ENCODE measurements at regions not wholly inside any gene's neighbourhood (a gene's known extent, or its start where the extent isn't known, plus 50 kb on each side); places are given as distances from the start of the nearest gene placed in this dataset.

DNA sequence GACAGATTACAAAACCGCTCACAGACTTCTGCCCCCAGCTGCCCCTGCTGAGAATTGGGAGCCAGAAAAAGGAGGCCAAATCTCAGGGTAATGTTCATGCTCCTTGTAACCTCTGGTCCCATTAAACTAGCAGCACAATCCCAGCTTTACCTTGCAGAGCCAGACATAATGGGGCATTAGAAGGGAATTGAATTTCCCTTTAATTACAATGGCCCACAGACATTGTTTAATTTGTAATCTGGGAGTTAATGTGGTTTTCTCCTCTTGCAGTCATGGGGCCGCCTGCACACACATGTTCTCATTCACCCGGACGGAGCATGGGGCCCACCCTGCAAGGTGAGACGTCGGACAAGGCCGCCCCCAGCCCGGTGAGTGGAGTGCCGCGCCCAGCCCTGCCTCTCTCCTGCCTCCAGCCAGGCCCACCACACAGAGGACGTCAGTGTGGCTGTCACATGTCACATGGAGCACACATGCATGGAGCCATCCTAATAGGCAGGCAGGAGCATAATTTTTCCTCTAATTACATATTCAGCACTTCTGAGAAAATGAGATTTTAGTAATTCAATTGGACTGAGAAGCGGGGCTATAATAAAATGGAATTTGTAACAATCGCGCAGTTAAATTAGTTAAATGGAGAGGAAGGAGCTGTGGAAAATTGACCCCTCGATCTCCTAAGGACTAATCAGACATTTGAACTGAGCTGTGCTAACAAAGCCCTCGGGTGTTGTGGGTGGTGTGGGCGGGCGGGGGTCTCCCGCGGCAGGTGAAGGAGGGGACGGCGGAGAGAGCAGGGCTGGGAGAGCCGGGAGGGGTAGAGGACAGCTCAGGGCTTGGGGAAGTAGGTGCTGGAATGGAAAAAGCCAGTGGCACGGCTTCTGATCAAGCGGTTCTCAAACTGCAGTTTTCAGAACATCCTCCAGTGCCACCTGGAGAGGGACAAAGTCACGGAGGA, 87.7 kb downstream of the ENGASE start:
- no peak for DNase-seq

DNA sequence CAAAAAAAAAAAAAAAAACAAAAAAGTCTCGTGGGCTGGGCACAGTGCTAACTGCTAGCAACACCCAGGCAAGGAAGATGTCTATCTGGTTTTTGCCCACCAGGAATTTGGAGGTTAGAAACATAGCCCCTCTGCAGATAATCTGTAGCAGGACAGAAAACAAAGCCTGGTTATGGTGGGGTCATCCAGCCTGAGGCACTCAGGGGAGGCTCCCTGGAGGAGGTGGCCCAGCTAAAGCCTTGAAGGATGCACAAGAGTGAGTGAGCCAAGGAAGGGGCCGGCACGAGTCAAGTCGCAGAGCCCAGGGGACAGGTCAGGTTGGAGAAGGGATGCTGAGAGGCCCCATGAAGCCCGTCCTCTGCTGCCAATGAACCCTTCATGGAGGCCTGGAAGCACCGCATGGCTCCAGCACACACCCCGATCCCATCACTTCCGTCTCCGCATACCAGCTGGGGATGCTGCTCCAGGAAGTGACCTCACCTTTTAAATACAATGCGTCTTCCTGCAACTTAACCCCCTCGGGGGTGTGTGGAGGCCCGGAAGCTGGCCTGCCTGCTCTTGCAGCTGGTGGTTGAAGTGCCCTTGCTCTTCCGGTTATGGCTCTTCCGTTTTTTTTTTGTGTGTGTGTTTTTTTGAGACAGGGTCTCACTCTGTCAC, 86.5 kb downstream of the ENGASE start:
- no peak for DNase-seq

DNA sequence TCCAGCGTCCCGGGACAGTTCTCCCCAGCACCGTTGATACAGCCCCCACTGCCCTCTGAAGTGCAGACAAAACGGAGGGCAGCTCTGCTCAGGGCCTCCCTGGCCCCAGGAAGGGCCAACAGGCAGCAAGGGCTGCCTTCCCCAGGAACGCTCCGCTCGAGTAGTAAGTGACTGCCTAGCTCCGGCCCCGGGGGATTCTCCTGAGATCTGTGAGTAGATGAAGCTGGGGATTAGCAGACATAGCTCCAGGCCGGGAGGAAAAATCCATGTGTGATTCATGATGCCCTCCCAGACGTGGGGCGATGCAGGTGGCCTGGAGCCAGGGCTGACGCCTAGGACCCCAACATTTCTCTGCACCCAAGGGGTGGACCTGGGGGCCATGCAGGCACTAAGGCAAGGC, 85.3 kb downstream of the ENGASE start:
- DNase-seq: no peak

DNA sequence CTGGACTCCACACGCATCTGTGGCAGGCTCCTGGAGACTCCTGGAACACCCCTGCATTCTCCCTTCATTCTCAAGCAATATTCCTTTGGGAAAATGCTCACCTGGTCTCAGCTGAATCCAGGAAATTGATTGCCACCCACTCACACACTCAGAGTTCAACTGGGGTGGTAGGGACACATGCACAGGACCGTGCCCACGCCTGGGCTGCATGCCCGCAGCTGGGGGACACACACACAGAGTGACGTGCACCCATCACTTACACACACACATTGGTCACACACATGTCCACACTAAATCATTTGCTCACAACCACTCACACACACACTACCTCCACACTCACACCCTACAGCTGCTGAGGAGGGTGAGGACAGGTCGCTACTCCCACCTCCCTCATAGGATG, 84.8 kb downstream of the ENGASE start:
- no peak for DNase-seq

DNA sequence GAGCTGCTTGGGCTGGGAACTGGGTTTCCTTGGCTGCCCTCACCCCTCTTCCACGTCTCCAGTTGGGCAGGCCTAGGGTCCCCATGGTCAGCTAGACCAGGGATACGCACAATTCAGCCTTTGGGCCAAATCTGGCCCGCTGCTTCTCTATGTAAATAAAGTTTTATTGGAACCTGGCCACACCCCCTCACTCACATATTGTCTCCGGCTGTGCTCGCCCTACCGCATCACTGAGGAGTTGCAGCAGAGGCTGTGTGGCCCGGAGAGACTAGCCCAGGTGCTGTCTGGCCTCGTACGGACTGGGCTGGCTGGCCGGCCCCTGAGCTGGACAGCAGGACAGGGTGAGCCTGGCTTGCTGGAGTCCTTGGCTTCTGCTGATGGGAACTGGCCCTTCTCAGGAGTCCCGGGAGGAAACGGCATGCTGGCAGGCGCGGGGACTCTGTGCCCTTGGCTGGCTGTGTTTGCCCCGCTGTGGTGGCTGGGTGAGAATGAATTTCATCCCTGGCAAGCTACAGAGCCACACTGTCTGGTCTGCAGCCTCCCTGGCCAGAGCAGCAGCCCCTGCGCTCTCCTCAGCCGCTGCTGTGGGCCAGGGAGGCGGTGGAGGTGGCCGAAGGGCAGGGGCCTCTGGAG, 82.0 kb downstream of the ENGASE start:
- no peak for DNase-seq

DNA sequence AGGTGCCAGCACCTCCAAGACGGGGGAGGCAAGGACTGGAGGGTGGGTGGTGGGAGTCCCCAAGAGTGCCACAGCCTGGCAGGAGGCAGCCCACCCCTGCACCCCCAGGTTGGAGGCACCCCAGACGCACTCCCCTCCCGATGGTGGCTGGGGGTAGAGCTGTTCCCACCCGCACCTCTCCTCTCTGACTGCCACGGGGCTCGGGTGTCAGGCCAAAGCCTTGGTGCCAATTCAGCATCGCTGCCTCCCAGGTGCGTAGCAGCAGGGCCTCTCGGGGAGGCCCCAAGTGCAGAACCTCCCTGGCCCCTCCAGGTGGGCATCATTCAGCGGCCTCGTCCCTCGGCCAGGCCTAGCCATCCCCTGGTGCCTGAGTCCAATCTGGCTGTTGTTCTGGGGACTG, 81.1 kb downstream of the ENGASE start:
- DNase-seq: no peak

DNA sequence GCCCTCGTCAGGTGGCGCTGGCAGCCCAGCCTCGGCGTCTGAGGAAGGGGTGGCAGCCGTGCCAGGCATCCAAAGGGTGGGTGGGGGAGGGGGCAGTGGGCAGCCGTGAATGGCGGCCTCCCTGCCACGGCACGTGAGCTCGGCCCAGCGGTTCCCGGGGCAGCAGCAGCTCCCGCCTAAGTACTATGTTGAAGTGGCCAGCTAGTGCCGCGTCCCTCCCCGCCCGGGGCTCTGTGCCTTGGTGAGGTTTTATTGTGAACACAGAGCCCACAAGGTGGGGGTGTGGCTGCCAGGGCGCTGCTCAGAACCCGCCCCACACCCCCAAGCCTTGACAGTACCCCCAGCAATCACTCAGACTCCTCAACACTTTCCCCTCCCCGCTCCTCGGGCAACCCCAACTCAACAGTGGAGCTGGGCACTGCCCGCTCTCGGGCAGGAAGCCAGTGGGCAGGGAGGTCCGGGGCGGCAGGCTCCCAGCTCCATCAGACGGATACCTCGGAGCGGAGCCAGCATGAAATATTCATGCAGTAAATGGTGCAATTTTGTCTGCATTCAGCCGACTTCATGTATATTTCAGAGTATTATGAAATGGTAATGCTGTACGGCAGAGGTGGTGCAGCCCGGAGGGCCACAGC, 80.4 kb downstream of the ENGASE start:
- no peak for DNase-seq

DNA sequence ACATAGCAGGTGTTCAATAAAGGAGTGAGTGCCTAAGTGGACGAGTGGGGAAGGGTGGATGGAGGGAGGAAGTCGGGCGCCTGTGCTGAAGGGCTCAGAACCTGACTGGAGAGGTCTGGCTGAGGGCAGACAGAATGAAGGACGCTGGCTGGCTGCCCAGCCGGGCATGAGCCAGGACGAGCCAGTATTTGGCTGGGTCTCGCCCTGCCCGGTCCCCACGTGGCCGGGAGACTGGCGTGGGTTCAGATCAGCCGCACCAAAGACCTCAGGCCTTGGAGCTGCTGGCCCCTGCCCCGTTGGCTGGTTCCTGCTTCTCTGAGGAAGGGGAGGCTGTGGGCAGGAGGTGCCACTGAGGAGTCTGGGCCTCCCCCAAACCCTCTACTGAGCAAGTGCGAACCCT, 79.8 kb downstream of the ENGASE start:
- no peak for DNase-seq

DNA sequence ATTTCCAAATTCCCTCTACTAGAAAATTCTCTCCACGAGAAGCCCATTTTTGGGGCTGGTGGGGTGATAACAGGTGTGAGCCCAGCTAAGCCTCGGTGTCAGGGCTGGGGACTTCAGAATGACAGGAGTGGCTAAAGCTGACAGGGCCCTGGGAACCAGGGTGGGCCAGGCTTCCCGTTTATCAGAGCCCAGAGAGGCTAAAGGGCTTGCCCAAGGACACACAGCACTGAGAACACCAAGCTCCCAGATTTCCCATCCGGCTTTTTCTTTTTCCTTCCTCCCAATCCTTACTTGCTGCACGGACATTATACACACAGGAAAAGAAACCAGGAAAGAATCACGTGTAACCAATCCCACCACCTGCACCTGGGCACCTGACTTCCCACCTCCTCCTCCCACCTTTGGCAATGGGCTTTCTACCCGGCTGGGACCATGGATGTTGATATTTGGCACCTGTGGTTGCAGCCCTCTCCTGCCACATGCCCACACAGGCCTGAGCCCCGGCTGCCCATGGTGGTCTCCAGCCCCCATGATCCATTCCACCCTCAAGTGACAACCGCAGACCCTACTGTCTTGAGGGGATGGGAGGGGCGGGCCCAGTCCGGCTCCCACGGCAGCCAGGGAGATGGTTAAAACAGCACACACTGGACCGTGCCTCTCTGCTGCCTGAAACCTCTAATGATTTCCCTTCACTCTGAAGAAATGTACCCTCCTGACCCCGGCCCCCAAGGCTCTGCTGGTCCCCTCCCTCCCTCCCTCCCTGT, 78.9 kb downstream of the ENGASE start:
- DNase-seq: no peak

DNA sequence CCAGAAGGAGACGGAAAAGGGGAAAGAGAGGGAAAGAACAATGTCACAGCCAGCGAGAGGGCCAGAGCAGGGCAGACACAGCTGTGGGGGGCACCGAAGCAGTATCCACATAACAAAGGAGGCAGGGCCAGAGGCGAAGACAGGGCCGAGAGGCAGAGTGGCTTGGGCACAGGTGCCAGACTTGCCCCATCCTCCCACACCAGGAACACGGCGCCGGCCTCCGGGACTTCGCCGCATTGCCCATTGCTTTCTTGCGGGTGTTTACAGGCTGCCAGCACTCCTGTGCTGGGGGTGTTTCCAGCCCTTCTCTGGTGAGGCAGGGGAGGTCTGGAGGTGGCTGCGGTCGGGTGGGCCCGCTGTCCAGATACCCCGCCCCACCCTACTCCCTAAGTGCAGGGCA, 78.0 kb downstream of the ENGASE start:
- DNase-seq: no peak

DNA sequence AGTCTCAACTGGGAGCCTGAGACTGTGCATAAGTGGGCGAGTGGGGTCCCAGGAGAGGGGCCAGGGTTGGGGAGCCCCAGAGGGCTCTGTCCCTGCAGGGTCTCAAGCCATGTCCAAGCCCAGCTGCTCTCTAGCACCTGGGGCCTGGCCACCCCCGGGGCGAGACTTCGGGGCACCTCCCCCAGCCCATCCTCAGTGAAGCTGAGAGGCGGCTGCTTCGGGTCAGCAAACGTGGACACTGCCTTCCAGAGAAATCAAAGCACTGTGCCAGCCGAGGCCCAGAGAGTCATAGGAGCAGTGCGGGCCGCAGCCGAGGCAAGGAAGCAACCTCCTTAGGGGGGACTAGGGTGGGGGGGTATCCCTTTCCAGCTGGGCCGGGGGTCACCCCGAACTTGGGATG, 77.5 kb downstream of the ENGASE start:
- DNase-seq: no peak

DNA sequence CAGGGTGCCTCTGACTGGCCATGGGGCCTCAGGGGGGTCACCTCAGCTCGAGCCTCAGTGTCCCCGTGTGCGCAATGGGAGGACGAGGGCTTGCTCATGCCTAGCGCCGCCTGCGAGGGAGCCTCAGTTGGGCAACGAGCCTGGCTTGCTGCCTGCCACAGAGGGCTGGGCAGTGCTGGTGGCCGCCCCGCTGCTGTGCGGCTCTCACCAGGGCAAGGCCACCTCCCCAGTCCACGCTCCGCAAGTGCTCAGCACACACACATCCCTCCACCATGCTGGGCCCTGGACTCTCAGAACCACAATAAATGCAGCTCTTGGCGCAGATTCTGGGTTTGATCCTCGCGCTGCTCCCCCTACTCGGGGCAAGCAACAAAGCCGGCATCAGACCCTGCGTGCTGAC, 76.2 kb downstream of the ENGASE start:
- no peak for DNase-seq

DNA sequence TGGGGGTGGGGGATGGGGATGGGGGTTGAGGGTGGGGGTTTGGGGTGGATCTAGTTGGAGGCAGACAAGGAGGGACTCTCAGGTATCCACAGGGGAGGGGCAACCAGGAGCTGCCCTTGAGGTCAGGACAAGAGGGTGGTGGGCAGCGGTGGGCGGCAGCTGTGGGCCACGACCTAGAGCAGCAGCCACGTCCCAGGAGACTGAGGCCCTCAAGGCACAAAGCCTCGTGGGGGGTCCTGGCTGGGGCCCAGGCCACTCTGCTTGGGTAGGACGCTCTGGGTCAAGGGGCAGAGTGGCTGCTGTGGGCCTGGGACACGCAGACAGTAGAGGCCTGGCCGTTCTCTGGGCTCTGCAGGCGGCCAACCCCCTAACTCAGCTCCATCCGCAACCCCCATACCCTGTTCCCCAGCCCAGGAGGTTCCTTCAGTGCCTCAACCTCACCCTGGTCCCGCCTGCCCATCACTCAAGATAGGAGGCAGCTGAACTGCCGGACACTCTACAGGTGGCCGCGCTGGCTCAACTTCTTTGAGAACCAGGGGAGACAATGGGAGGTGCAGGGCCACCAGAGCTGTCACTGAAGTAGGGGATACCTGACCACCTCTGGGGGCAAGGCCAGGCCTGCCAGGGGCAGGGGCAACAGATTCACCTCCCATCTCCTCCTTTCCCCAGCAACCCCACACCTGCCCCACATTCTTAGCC, 75.6 kb downstream of the ENGASE start:
- no peak for DNase-seq

DNA sequence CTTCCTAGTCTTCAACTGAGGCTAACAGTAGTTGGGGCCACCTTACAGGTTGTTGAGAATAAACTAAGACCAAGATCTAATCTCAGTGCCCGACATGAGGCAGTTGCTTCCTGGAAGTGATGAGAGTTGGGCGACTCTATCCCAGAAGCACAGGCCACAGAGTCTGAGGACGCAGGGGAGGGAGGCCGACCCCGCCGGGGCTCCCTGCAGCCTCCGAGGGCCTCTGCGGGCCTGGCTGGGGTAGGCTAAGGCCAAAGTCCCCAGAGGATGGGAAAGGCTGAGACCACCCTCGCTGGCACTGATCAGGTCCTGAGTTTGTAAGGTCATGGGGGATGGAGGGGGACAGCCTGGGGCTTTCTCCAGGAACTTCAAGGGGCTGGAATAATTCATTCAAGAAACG, 74.0 kb downstream of the ENGASE start:
- no peak for DNase-seq

DNA sequence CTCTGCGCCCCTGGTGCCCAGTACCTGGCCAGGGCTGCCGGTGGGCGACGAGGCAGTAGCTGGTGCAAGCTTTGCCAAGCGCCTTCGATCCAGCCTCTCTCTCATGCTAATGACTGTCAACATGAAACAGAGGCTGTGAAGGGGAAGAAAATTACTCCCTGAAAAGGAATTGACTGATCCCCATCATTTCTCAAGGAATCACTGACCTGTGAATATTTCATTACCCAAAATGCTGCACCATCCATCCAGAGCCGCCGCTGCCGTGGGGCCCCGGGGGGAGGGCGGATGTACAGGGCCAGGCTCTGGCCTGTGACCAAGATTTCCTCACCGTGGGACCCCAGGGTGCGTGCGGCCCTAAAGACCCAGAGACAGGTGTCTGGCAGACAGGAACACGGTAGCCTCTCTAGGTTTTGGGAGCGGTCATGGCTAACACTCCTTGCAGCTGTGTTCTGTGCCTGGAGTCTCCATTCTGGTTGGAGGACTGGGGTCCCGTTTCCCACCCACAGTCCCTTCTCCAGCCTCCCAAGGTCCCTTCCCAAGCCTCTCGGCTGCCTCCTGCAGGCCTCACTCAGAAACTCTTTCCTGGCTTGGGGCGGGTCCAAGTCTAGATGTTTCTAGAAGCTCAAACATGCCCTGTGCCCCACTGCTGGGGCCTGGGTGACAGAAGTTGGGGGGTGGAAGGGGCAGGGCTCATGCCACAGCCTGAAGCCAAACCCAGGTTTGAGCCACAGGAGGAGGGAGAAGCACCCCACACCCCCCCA, 73.3 kb downstream of the ENGASE start:
- DNase-seq: no peak

DNA sequence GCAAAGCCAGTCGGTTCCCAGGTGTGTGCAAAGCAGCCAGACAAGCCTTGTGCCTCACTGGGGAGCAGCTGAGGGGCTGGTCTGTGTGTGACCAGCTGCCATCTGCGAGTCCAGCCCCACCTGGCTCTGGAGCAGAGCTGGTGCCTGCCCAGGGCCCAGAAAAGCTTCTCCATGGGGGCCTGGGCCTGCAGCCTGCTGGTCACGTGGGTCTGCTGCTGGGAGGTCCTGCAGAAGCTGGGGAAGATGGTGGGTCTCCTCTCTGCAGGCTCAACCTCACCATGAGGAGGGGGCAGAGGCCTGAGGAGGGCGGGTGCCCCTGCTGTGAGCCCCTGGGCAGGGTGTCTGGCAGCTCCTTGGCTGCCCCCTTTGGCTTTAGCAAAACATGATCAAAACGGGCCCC, 71.9 kb downstream of the ENGASE start:
- DNase-seq: no peak

DNA sequence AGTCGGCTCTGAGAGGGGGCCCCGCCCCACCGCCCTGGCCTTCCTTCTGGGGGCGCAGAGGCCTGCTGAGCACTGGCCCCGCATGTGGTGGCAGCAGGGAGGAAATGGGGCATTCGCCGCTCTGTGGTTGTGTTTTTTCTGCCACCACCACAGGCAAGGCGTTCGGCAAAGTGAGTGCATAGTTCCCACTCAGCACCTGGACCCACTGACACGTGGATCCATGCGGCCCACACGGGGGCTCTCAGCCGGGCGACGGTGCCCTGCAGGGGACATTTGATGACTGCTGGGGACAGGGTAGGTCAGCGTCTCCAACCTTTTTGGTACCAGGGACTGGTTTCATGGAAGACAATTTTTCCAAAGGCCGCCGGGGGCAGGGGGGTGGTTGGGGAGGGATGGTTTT, 70.9 kb downstream of the ENGASE start:
- DNase-seq: no peak

DNA sequence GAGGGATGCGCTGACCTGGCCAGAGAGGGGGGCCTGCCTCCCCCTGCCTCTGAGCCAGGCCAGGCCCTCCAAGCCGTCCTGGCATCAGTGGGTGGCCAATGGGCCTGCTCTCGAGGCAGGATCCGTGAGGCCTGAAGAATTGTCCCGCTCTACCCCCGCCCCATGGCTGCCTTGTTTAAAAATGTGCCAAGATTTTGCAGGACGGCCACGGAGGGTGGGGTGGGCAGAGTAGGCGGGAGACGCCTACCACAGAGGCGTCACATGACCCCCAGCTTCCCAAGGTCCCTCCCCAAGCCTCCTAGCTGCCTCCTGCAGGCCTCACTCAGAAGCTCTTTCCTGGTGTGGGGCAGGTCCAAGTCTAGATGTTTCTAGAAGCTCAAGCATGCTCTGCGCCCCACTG, 69.5 kb downstream of the ENGASE start:
- DNase-seq: no peak

DNA sequence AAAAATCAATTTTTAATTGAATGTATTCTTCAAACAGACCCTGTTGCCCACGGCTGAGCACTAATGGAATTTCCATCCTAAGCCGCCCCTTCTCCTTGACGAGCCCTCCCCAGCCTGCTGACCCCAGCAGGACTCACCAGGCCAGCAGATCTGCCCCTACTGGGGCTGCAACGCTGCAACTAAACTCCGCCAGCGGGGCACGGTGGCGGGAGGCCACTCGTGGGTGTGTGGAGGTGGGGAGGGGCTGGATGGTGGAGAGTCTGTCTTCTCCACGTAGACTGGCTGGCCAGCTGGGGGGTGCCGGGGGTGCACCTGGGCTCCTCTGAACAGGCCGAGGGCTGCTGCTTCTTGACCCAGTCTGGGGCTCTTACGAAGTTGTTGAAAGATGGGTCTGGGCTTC, 67.8 kb downstream of the ENGASE start:
- no peak for DNase-seq

DNA sequence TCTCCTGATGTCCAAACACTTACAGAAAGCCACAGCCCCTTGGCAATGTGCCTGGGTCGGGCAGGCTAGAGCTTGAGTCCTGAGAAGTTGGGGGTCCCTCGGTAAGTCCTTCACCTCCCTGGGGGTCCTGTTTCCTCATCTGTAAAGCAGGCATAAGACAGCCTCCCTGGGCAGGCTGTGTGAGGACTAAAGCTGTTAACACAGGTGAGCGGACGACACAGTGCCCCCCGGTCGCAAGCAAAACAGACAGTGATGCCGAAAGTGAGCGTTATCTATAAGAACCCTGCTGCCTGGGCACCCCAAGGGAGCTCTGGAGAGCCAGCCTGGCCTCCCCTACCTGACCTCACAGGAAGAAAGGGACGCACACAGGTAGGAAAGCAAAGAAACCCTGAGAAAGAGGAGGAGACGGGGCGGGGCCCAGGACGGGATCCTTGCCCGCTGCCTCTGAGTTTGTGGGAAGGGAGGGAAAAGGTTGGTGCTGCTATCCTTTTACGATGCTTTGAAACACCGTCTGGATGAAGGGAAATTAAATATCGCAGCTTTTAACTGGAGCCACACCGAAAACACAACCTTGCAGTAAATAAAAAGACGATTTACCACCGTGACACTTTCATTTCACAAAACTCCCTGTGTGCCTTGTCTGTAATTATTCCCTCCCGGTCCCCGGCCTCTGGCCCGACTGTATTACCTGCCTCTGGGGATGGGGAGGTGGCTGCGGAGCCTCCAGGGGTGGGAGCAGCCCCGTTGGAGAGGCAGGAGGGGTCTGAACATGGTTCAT, 67.1 kb downstream of the ENGASE start:
- no peak for DNase-seq

DNA sequence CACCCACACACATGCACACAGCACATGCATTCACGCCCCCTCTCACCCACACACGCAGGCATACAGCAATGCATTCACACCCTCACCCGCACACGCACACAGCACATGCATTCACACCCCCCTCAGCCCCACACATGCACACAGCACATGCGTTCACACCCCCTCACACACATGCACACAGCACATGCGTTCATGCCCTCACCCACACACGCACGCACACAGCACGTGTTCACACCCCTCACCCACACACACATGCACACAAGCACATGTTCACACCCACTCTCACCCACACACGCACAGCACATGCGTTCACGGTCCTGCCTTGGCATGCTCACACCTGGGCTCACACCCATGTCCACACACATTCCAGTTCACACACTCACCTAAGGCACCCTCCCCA, 64.2 kb downstream of the ENGASE start:
- DNase-seq: no peak
